ENCODE measurements at regions not wholly inside any gene's neighbourhood (a gene's known extent, or its start where the extent isn't known, plus 50 kb on each side); places are given as distances from the start of the nearest gene placed in this dataset.

GRCh38 chr2:34549710-34550345 is 950.7 kb upstream of the FAM98A start:
- H3K27ac ChIP-seq (ENCODE audit: low read length), result no peak overlapping the region
- TF ChIP-seq, protein P1, sequence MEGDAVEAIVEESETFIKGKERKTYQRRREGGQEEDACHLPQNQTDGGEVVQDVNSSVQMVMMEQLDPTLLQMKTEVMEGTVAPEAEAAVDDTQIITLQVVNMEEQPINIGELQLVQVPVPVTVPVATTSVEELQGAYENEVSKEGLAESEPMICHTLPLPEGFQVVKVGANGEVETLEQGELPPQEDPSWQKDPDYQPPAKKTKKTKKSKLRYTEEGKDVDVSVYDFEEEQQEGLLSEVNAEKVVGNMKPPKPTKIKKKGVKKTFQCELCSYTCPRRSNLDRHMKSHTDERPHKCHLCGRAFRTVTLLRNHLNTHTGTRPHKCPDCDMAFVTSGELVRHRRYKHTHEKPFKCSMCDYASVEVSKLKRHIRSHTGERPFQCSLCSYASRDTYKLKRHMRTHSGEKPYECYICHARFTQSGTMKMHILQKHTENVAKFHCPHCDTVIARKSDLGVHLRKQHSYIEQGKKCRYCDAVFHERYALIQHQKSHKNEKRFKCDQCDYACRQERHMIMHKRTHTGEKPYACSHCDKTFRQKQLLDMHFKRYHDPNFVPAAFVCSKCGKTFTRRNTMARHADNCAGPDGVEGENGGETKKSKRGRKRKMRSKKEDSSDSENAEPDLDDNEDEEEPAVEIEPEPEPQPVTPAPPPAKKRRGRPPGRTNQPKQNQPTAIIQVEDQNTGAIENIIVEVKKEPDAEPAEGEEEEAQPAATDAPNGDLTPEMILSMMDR (IDR thresholded peaks at IDR 0.05; ENCODE audit: low read depth, low read length), result no peak
- no peak for TF ChIP-seq EZH2phosphoT487 (IDR thresholded peaks at IDR 0.05; ENCODE audit: low read depth)

DNA sequence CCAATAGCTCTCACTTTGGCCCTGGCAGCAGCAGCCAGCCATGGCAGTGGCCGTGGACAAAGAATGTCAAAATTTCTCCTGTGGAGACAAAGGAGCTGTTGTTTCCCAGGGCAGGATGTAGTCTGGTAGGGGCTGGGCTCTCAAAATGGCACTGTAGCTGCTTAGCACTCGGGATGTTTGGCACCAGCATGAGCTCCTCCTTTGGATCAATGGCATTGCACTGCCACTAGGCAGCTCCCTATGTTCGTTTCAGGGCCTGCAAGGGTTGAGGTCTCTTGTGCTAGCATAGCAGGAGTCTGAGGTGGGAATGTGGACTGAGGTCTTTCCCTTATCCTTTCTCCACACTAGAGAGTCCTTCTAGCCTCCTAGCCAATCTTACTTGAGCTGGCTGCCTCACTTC is 948.8 kb upstream of the FAM98A start:
- H4K20me1 ChIP-seq (ENCODE audit: insufficient read depth, low read length), result no peaks in the 10 kb centered on the region
- H3K4me3 ChIP-seq (ENCODE audit: low read length), result no peak overlapping the region
- no peaks in the 10 kb centered on the region for H3K36me3 ChIP-seq (replicated peaks; ENCODE audit: low read depth, low read length)
- H3K27ac ChIP-seq (ENCODE audit: low read length), result no peak overlapping the region
- no peaks in the 10 kb centered on the region for H3K9me3 ChIP-seq (ENCODE audit: insufficient read depth, low read length)
- TF ChIP-seq, protein P1 (IDR thresholded peaks at IDR 0.05; ENCODE audit: low read depth, low read length), result no peak
- no peak for TF ChIP-seq EZH2phosphoT487 (IDR thresholded peaks at IDR 0.05; ENCODE audit: low read depth)
- H3K9ac ChIP-seq (ENCODE audit: low read length), result no peak overlapping the region
- H3K4me2 ChIP-seq (ENCODE audit: low read length), result no peak overlapping the region
- H2AFZ ChIP-seq (ENCODE audit: low read depth, low read length), result no peak overlapping the region
- no peaks in the 10 kb centered on the region for H3K27me3 ChIP-seq (ENCODE audit: low read depth, low read length)
- no peaks in the 10 kb centered on the region for H3K4me1 ChIP-seq (ENCODE audit: low read length)
- H3K79me2 ChIP-seq (ENCODE audit: low read length), result no peaks in the 10 kb centered on the region

More at GRCh38 chr2:34549710-34550345, 950.7 kb upstream of the FAM98A start:
- Histone ChIP-seq H3K9me3 (ENCODE audit: insufficient read depth, low read length) (no peaks in the 10 kb centered on the region), H3K4me1 (ENCODE audit: low read length) (no peaks in the 10 kb centered on the region), H3K9ac (ENCODE audit: low read length) (no peak overlapping the region), H3K27me3 (ENCODE audit: low read depth, low read length) (no peaks in the 10 kb centered on the region), H2AFZ (ENCODE audit: low read depth, low read length) (no peak overlapping the region), H3K36me3 (replicated peaks; ENCODE audit: low read depth, low read length) (no peaks in the 10 kb centered on the region), H3K4me3 (ENCODE audit: low read length) (no peak overlapping the region), H4K20me1 (ENCODE audit: insufficient read depth, low read length) (no peaks in the 10 kb centered on the region), H3K4me2 (ENCODE audit: low read length) (no peak overlapping the region), H3K79me2 (ENCODE audit: low read length) (no peaks in the 10 kb centered on the region)

DNA sequence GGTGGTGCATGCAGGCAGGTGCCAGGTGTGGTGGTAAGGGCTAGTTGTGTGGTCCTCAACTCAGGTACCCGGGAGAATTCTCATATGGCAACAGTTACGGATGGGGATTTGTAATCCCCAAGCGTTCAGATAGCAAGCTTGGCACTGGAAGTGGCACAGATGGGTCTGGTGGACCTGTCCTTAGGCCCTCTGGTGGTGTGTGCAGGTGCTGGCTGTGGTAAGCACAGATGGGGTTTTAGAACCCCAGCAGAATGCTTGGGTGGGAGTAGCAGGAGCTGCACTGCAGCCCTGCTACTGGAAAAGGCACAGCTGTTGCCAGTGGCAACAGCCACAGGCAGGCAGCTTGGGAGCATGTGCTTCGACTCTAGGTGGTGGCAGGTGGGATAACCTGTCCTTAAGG is 948.2 kb upstream of the FAM98A start:
- Histone ChIP-seq H3K36me3 (replicated peaks; ENCODE audit: low read depth, low read length) (no peaks in the 10 kb centered on the region), H3K4me1 (ENCODE audit: low read length) (no peaks in the 10 kb centered on the region), H3K9me3 (ENCODE audit: insufficient read depth, low read length) (no peaks in the 10 kb centered on the region)

DNA sequence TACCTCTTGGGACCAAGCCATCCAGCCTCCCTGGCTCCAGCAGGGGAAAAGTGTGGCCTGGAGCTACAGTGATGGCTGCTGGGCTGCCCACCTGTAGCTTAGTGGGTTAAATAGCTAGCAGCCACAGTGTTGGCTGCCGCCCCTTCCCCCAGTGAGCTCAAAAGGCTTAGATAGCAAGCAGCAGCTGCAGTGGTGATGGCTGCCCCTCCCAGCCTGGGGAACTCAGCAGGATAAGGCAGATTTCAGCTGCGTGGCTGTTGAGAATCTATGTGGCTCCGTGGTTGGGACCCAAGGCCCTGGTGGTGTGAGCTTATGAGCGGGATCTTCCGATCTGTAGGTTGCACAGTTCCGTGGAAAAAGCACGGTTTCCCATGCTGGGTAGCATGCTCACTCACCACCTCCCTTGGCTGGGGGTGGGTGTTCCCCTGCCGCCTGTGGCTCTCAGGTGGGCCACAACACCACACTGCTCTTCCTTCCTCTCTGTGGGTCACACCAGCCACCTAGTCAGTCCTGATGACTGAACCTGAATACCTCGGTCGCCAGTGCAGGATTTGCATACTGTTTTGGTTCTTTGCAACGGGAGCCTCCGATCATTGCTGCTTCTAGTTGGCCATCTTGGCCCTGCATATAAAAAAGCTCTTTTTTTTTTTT is 946.5 kb upstream of the FAM98A start:
- Histone ChIP-seq H3K4me1 (ENCODE audit: low read length) (no peaks in the 10 kb centered on the region), H3K9ac (ENCODE audit: low read length) (no peak overlapping the region), H3K4me2 (ENCODE audit: low read length) (no peak overlapping the region), H3K36me3 (replicated peaks; ENCODE audit: low read depth, low read length) (no peaks in the 10 kb centered on the region), H2AFZ (ENCODE audit: low read depth, low read length) (no peak overlapping the region), H3K27me3 (ENCODE audit: low read depth, low read length) (no peaks in the 10 kb centered on the region), H3K4me3 (ENCODE audit: low read length) (no peak overlapping the region), H4K20me1 (ENCODE audit: insufficient read depth, low read length) (no peaks in the 10 kb centered on the region), H3K27ac (ENCODE audit: low read length) (no peak overlapping the region), H3K79me2 (ENCODE audit: low read length) (no peaks in the 10 kb centered on the region), H3K9me3 (ENCODE audit: insufficient read depth, low read length) (no peaks in the 10 kb centered on the region)
- TF ChIP-seq, protein P1 (IDR thresholded peaks at IDR 0.05; ENCODE audit: low read depth, low read length), result no peak
- TF ChIP-seq EZH2phosphoT487 (IDR thresholded peaks at IDR 0.05; ENCODE audit: low read depth), result no peak

More for the DNA sequence above, 948.2 kb upstream of the FAM98A start:
- Histone ChIP-seq H3K9ac (ENCODE audit: low read length) (no peak overlapping the region), H3K27ac (ENCODE audit: low read length) (no peak overlapping the region), H4K20me1 (ENCODE audit: insufficient read depth, low read length) (no peaks in the 10 kb centered on the region), H2AFZ (ENCODE audit: low read depth, low read length) (no peak overlapping the region), H3K27me3 (ENCODE audit: low read depth, low read length) (no peaks in the 10 kb centered on the region), H3K4me3 (ENCODE audit: low read length) (no peak overlapping the region), H3K79me2 (ENCODE audit: low read length) (no peaks in the 10 kb centered on the region), H3K4me2 (ENCODE audit: low read length) (no peak overlapping the region)
- TF ChIP-seq, protein P1 (IDR thresholded peaks at IDR 0.05; ENCODE audit: low read depth, low read length), result peak; percentile 36
- TF ChIP-seq EZH2phosphoT487 (IDR thresholded peaks at IDR 0.05; ENCODE audit: low read depth), result no peak

Data from OCI-LY3 (cell line).